Fibroblast of lung (primary cell): ENCODE measurements at regions not wholly inside any gene's neighbourhood (a gene's known extent, or its start where the extent isn't known, plus 50 kb on each side); places are given as distances from the start of the nearest gene placed in this dataset.

Experiments used
- DNase-seq, 2 donors: peaks; one replicate each; pipeline versions ENCODE4 v3.0.0 to v3.0.0-alpha.2; 2010; ENCODE audit warnings: low read depth in 2 of 2
- H2AFZ ChIP-seq: 2 replicates; pipeline ENCODE4 v1.5.1; 2012; ENCODE audit warnings: low read length, control low read depth, inconsistent platforms
- H3K27ac ChIP-seq: 2 replicates; pipeline ENCODE4 v1.5.1; 2011; ENCODE audit warnings: low read length, control low read depth; ENCODE audit not compliant: insufficient read depth
- H3K27me3 ChIP-seq: 2 replicates; pipeline ENCODE4 v1.5.1; 2011; ENCODE audit warnings: mild to moderate bottlenecking, low read length; ENCODE audit not compliant: control insufficient read depth, insufficient read depth
- H3K36me3 ChIP-seq: 2 replicates; pipeline ENCODE4 v1.5.1; 2011; ENCODE audit warnings: low read length; ENCODE audit not compliant: control insufficient read depth, insufficient read depth
- H3K4me1 ChIP-seq: 2 replicates; pipeline ENCODE4 v1.5.1; 2011; ENCODE audit warnings: low read length; ENCODE audit not compliant: control insufficient read depth, insufficient read depth; ENCODE audit errors: extremely low read depth
- H3K4me2 ChIP-seq: 2 replicates; pipeline ENCODE4 v1.5.1; 2011; ENCODE audit warnings: low read length, control low read depth; ENCODE audit not compliant: insufficient read depth; ENCODE audit errors: extremely low read depth
- H3K4me3 ChIP-seq, 4 experiments: fragments of 200-600 bp in 1 of 4; sonication (generic) in 1 of 4; replicated peaks in 1 of 4; 2 replicates each; pipeline ENCODE4 v1.5.1; 2011 to 2016; ENCODE audit warnings: low read length in 4 of 4, low read depth in 3 of 4, mild to moderate bottlenecking in 3 of 4, control low read depth in 2 of 4, inconsistent platforms in 1 of 4, mixed read lengths in 1 of 4; ENCODE audit not compliant: insufficient read depth in 1 of 4; ENCODE audit errors: control extremely low read depth in 1 of 4
- H3K79me2 ChIP-seq: 2 replicates; pipeline ENCODE4 v1.5.1; 2012; ENCODE audit warnings: mild to moderate bottlenecking, low read length, inconsistent platforms; ENCODE audit not compliant: control insufficient read depth, insufficient read depth
- H3K9ac ChIP-seq: 2 replicates; pipeline ENCODE4 v1.5.1; 2011; ENCODE audit warnings: mild to moderate bottlenecking, low read length, control low read depth; ENCODE audit not compliant: insufficient read depth
- H3K9me3 ChIP-seq: 2 replicates; pipeline ENCODE4 v1.5.1; 2012; ENCODE audit warnings: low read depth, low read length; ENCODE audit not compliant: control insufficient read depth, insufficient read depth
- H4K20me1 ChIP-seq: 2 replicates; pipeline ENCODE4 v1.5.1; 2011; ENCODE audit warnings: low read length; ENCODE audit not compliant: control insufficient read depth, insufficient read depth; ENCODE audit errors: extremely low read depth
- EZH2 ChIP-seq: IDR thresholded peaks from 2 replicates; pipeline ENCODE4 v1.5.1; 2012; ENCODE audit warnings: low read length, control low read depth, mild to moderate bottlenecking; ENCODE audit errors: missing control alignments
- TF ChIP-seq, protein P1 (sequence below), 2 donors: IDR thresholded peaks in 1 of 2; conservative IDR thresholded peaks in 1 of 2; 1 replicate in 1 of 2; 2 replicates in 1 of 2; pipeline ENCODE4 v1.5.1; 2011 to 2012; ENCODE audit warnings: low read length in 2 of 2, control low read depth in 1 of 2, inconsistent platforms in 1 of 2, low read depth in 1 of 2, mild to moderate bottlenecking in 1 of 2

DNA sequence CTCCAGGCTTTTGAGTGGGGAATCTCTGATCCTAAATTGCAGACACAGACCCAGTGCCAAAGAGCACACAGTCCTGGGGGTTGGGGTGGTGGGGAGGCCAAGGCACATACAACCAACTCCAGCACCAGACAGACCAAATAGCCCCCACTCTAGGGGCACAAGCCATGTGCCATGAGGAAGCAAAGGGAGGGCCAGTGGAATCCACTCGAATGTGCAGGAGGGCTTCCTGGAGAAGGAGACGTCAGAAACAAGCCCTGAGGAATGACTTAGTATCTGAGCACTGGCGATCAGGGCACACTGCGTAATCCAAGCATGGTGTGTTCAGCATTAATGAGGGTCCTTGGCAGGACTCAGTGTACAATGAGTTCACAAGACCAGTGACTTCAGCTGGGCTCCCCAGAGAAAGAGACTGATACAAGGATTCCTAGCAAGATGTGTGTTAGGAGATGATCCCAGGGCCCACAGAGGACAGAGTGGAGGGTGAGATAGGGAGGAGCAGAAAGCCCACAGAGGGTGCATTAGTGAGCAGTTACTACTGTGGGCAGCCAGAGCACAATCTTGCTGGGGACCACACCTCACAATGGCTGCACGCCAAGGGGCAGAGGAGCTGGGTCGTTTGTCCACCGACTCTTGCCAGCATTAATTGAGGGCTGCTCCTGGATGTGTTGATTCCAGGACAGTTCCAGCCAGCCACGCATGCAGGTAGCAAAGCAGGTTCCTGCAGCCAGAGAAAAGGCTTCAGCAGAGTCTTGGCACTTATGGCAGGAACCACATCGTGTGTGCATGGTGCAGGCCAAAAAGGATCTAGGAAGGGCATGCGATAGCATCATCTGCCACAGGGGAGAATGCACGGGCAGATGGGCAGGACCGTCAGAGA lies 152.6 kb upstream of the VSTM2B start:
- TF ChIP-seq, protein P1, sequence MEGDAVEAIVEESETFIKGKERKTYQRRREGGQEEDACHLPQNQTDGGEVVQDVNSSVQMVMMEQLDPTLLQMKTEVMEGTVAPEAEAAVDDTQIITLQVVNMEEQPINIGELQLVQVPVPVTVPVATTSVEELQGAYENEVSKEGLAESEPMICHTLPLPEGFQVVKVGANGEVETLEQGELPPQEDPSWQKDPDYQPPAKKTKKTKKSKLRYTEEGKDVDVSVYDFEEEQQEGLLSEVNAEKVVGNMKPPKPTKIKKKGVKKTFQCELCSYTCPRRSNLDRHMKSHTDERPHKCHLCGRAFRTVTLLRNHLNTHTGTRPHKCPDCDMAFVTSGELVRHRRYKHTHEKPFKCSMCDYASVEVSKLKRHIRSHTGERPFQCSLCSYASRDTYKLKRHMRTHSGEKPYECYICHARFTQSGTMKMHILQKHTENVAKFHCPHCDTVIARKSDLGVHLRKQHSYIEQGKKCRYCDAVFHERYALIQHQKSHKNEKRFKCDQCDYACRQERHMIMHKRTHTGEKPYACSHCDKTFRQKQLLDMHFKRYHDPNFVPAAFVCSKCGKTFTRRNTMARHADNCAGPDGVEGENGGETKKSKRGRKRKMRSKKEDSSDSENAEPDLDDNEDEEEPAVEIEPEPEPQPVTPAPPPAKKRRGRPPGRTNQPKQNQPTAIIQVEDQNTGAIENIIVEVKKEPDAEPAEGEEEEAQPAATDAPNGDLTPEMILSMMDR (conservative IDR thresholded peaks at IDR 0.05 in 1 of 2, IDR thresholded peaks at IDR 0.05 in 1 of 2; ENCODE audit: low read depth in 1 of 2, low read length in 2 of 2), result no peak
- TF ChIP-seq EZH2, result no peak
- no peaks in the 10 kb centered on the region for H3K9me3 ChIP-seq

DNA sequence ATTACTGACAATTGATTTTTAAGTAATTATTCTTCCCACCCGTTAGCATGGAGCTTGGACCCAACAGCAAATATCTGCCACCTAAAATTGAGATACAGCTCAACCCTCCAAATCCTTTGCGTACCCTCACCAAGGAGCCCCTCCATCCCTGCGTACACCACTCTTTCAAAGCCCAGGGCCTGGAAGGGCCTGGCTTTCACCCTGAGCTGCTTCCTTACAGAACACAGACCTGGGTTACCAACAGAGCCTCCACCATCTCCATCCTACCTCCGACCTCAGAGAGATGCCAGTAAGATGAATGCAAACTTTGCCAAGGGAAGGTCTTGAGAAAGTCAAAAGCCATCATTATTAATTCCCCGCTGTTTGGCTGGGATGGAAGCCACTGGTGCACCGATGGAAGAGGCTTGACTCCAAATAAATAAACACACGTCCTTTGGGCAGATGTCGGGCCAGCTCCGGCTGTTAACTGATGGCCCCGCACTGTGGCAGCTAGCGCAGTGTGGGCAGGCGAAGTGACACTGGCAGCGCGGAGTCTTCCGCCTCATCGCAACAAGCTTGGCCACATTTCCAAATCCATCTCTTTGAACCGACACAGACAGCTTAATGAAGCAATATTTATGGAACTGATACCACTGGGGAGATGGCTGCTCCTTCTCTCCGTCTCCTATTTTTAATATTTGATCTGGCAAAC lies 150.2 kb upstream of the VSTM2B start:
- no peak for TF ChIP-seq EZH2
- TF ChIP-seq, protein P1 (conservative IDR thresholded peaks at IDR 0.05 in 1 of 2, IDR thresholded peaks at IDR 0.05 in 1 of 2; ENCODE audit: low read depth in 1 of 2, low read length in 2 of 2), result no peak
- DNase-seq, result no peak
- no peak overlapping the region for H3K4me2 ChIP-seq
- no peak overlapping the region for H3K27ac ChIP-seq
- H3K27me3 ChIP-seq, result no peaks in the 10 kb centered on the region
- no peak overlapping the region for H3K4me3 ChIP-seq
- no peaks in the 10 kb centered on the region for H3K36me3 ChIP-seq
- no peaks in the 10 kb centered on the region for H4K20me1 ChIP-seq
- H3K79me2 ChIP-seq, result no peaks in the 10 kb centered on the region
- no peak overlapping the region for H2AFZ ChIP-seq
- H3K9ac ChIP-seq, result no peak overlapping the region
- H3K9me3 ChIP-seq, result no peaks in the 10 kb centered on the region
- H3K4me1 ChIP-seq, result no peaks in the 10 kb centered on the region

More for the DNA sequence above, 152.6 kb upstream of the VSTM2B start:
- Histone ChIP-seq H2AFZ (no peak overlapping the region), H3K4me3 (no peak overlapping the region), H3K27ac (no peak overlapping the region), H3K4me1 (no peaks in the 10 kb centered on the region), H3K79me2 (no peaks in the 10 kb centered on the region), H3K4me2 (no peak overlapping the region), H3K27me3 (no peaks in the 10 kb centered on the region), H3K9ac (no peak overlapping the region), H3K36me3 (no peaks in the 10 kb centered on the region), H4K20me1 (no peaks in the 10 kb centered on the region)
- no peak for DNase-seq

DNA sequence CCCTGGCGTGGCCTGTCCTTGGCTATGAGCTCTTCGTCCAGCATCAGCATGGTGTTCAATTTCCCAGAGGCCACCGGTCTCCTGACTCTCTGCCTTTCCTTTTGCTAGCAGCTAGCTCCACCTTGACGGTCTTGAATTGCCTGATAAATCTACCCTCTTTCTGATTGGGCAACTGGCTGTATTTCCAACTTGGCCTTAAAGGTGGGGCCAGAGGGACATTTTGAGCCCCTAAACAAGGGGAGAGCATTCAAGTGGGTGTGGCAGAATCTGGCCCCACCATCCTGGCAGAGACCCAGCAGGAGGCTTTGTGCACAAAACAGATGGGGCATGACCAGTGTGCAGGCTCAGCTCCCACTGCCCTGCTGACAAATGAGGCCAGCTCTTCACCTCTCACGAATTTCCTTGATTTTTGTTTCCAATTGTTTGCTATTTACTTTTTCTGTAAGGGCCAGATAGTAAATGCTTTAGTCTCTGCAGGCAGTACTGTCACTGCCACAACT lies 148.9 kb upstream of the VSTM2B start:
- H4K20me1 ChIP-seq, result no peaks in the 10 kb centered on the region
- H3K79me2 ChIP-seq, result no peaks in the 10 kb centered on the region
- H3K27me3 ChIP-seq, result no peaks in the 10 kb centered on the region
- H3K27ac ChIP-seq, result no peak overlapping the region
- H3K9ac ChIP-seq, result no peak overlapping the region
- no peak overlapping the region for H2AFZ ChIP-seq
- no peaks in the 10 kb centered on the region for H3K36me3 ChIP-seq
- DNase-seq, result no peak
- no peak overlapping the region for H3K4me2 ChIP-seq
- no peaks in the 10 kb centered on the region for H3K4me1 ChIP-seq
- no peak overlapping the region for H3K4me3 ChIP-seq
- TF ChIP-seq, protein P1 (conservative IDR thresholded peaks at IDR 0.05 in 1 of 2, IDR thresholded peaks at IDR 0.05 in 1 of 2; ENCODE audit: low read depth in 1 of 2, low read length in 2 of 2), result no peak
- no peak for TF ChIP-seq EZH2
- no peaks in the 10 kb centered on the region for H3K9me3 ChIP-seq
